ENCODE measurements at regions not wholly inside any gene's neighbourhood (a gene's known extent, or its start where the extent isn't known, plus 50 kb on each side); places are given as distances from the start of the nearest gene placed in this dataset.

GRCh38 chr17:72574675-72575510 lies 454.1 kb downstream of the SOX9 start:
- DNase-seq (ENCODE audit: low read depth, low spot score): no peak

GRCh38 chr17:72575542-72576233 lies 454.9 kb downstream of the SOX9 start:
- DNase-seq (ENCODE audit: low read depth, low spot score): no peak

- no peak for DNase-seq (ENCODE audit: low read depth, low spot score)
These were observed 455.5 kb downstream of the SOX9 start for GRCh38 chr17:72576289-72576759.

- no peak for DNase-seq (ENCODE audit: low read depth, low spot score)
These were observed 458.1 kb downstream of the SOX9 start for GRCh38 chr17:72578817-72579470.

- DNase-seq (ENCODE audit: low read depth, low spot score): no peak
These were observed 459.1 kb downstream of the SOX9 start for GRCh38 chr17:72579990-72580320.

- DNase-seq (ENCODE audit: low read depth, low spot score): no peak
These were observed 459.7 kb downstream of the SOX9 start for GRCh38 chr17:72580321-72581127.

- DNase-seq (ENCODE audit: low read depth, low spot score): no peak
These were observed 466.3 kb downstream of the SOX9 start for GRCh38 chr17:72587156-72587555.

- no peak for DNase-seq (ENCODE audit: low read depth, low spot score)
These were observed 467.1 kb downstream of the SOX9 start for GRCh38 chr17:72587773-72588511.

- no peak for DNase-seq (ENCODE audit: low read depth, low spot score)
These were observed 467.7 kb downstream of the SOX9 start for GRCh38 chr17:72588561-72588960.

- DNase-seq (ENCODE audit: low read depth, low spot score): no peak
These were observed 468.1 kb downstream of the SOX9 start for GRCh38 chr17:72588961-72589360.

- DNase-seq (ENCODE audit: low read depth, low spot score): no peak
These were observed 469.6 kb downstream of the SOX9 start for GRCh38 chr17:72590382-72590781.

GRCh38 chr17:72590882-72591281 lies 470.1 kb downstream of the SOX9 start:
- DNase-seq (ENCODE audit: low read depth, low spot score): no peak

- DNase-seq (ENCODE audit: low read depth, low spot score): no peak
These were observed 470.7 kb downstream of the SOX9 start for GRCh38 chr17:72591289-72592241.

GRCh38 chr17:72592242-72592966 lies 471.6 kb downstream of the SOX9 start:
- no peak for DNase-seq (ENCODE audit: low read depth, low spot score)

GRCh38 chr17:72592967-72593325 lies 472.1 kb downstream of the SOX9 start:
- no peak for DNase-seq (ENCODE audit: low read depth, low spot score)

GRCh38 chr17:72594248-72594647 lies 473.4 kb downstream of the SOX9 start:
- DNase-seq (ENCODE audit: low read depth, low spot score): no peak
